ENCODE measurements at regions not wholly inside any gene's neighbourhood (a gene's known extent, or its start where the extent isn't known, plus 50 kb on each side); places are given as distances from the start of the nearest gene placed in this dataset.

DNA sequence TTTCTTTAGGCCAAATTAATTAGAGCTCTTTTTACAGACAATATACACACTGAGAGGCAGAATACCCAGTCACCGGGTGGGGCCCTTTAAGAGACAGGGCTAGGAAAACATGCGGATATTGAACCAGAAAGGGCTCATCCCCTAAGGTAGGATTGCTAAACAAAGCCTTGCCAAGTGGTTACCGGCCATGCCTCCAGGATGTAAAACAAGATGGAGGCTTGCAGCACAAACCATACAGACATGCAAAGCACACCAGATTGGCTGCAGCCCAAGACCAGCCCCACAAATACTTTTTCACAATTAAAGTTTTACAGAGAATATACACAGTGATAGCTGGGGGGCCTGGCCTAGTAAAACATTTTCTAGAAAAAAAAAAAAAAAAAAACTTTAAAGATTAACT, 210.0 kb downstream of the KLHL4 start:
- DNase-seq = no peak

- DNase-seq = no peak
Observed at GRCh38 chrX:87728024-87728423, 210.4 kb downstream of the KLHL4 start.

- no peak for DNase-seq
Observed at GRCh38 chrX:87728459-87728858, 210.9 kb downstream of the KLHL4 start.

- no peak for DNase-seq
Observed at GRCh38 chrX:87732133-87732532, 214.5 kb downstream of the KLHL4 start.

GRCh38 chrX:87736576-87736975, 219.0 kb downstream of the KLHL4 start:
- no peak for DNase-seq

GRCh38 chrX:87744391-87744790, 226.8 kb downstream of the KLHL4 start:
- DNase-seq = no peak

DNA sequence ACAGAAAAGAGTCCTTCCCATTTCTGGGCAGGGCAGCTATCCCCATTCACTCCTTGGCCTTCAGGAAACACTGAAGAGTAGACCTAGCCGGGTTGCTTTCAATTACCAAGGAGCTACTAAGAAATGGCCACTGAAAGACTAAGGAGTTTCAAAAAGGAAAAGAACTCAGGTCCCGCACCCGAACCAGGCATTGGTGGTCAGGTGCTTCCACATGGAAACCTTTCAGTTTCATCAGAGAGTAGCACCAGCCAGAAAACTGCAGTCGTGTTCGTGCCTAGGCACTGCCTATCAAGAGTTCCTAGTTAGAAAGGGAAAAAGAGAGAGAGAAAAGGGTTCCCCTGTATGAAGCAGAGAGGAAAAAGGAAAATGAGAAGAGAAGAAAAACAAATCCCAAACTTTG, 237.9 kb downstream of the KLHL4 start:
- no peak for DNase-seq

GRCh38 chrX:87788976-87789375, 271.4 kb downstream of the KLHL4 start:
- no peak for DNase-seq

DNA sequence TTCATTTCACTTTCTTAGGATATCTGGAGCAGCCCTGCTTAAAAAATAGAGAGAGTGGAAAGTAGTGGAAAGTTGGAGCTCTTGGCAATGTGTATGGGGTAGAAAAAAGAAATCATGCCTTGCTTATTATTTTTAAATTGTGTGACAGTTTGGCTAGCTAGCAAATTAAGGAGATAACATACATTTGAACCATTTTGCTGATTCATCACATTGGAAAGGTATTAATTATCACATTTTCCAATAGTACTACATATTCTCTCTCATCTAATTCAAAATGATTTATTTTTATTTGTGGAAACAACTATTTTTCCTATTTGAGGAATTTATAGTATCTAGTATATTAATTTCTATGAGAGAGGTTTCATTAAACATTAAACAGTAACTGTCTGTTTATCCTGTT, 280.4 kb downstream of the KLHL4 start:
- DNase-seq = no peak

DNA sequence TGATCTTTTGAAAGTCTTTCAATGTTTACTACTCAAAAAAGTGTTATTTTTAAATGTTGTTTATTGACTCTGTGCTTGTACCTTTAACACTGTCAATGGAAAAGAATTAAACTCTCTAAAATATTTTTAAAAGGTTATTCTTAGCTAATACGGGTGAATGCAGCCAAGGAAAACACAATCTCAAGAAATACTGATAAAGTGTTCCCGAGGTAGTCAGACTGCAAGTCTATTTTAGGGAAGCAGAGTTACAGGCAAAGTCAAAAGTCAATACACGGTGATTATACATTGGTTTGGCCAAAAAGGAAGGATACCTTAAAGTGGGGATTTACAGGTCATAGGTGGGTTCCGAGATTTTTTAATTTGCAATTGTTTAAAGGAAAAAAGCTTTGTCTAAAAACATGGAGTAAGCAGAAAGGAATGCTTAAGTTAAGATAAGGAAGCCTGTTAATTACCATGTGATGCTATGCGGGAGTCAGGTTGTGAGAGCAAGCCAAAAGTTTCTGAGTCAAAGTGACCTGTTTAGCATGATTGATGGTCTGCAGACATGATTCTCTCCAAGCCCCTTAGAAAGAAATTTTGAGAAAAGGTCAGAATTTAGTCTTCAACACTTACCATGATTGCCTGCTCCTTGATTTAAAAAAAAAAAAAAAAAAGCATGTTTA, 288.4 kb downstream of the KLHL4 start:
- DNase-seq = no peak

GRCh38 chrX:87808576-87809243, 291.1 kb downstream of the KLHL4 start:
- no peak for DNase-seq

GRCh38 chrX:87813566-87813965, 296.0 kb downstream of the KLHL4 start:
- DNase-seq = no peak

DNA sequence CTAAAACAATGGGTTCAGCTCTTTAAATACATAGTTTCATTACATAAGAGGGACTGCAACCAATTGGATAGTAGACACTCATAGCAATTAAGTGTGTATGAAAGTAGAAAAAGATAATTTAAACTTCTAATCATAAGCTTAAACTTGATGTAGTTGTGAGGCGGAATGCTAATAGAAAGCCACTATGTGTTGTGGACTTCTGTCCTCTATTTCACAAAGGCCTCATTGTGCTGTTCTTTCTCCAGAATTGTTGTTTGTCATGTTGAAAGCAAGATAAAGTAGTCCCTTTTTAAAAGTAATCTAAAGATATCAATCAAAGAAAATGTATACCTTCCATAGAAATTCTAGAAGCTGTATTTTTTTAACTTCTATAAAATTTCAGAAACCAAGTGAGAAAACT, 329.4 kb downstream of the KLHL4 start:
- no peak for DNase-seq

- peak; percentile 16 for DNase-seq
Observed at GRCh38 chrX:87873347-87873941, 355.8 kb downstream of the KLHL4 start.

- peak; percentile 61 for DNase-seq
Observed at GRCh38 chrX:87874043-87874442, 356.4 kb downstream of the KLHL4 start.

DNA sequence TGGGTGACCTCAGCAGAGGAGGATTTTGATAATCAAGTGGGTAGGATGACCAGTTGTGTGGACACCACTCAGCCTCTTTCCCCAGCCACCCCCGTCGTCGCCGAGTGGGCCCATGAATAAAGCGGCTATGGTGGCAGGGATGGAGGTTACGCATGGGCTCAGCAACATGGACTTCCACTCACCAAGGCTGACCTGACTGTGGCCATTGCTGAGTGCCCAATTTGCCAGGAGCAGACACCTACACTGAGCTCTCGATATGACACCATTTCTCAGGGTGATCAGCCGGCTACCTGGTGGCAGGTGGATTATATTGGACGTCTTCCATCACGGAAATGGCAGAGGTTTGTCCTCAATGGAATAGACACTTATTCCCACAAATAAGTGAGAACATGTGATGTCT, 361.3 kb downstream of the KLHL4 start:
- no peak for DNase-seq

DNA sequence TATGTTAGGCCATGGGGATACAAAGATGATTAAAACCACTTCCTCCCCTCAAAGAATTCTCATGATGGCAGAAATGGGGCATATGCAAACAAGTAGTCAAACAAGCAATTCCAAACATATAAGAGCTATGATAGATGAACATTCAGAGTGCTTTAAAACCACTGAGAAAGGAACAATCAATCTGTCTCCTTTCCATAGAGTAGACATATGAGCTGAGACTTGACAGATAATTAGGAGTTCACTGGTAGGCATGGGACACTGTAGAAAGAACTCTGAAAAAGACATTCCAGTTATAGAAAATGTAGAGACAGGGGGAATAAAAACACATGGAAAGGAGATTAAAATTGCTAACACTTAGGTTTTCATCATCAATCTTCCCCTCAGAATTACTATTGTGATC, 372.8 kb downstream of the KLHL4 start:
- no peak for DNase-seq

- DNase-seq = no peak
Observed at GRCh38 chrX:87895421-87895820, 377.8 kb downstream of the KLHL4 start.

GRCh38 chrX:87896057-87896456, 378.5 kb downstream of the KLHL4 start:
- DNase-seq = no peak

- DNase-seq = no peak
Observed at GRCh38 chrX:87900320-87900908, 382.8 kb downstream of the KLHL4 start.

- DNase-seq = no peak
Observed at GRCh38 chrX:87901060-87901459, 383.5 kb downstream of the KLHL4 start.

DNA sequence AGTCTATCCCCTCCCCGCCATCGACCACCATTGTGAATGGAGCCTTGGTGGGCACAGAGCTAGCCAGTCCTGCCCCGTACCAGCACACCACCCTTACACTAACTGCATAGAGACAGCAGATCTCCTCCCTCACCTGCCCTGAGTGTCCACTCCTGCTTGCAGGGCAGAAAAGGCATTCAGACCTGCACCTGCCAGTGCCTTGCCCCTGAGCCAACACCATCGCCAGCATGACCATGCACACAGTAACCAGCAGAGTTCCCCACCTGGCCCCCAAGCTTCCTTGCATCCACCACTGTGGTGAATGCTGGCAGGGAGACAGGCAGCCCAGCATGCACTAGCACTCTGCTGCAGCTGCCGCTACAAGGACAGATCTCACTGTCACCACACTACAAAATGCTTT, 397.1 kb downstream of the KLHL4 start:
- no peak for DNase-seq

DNA sequence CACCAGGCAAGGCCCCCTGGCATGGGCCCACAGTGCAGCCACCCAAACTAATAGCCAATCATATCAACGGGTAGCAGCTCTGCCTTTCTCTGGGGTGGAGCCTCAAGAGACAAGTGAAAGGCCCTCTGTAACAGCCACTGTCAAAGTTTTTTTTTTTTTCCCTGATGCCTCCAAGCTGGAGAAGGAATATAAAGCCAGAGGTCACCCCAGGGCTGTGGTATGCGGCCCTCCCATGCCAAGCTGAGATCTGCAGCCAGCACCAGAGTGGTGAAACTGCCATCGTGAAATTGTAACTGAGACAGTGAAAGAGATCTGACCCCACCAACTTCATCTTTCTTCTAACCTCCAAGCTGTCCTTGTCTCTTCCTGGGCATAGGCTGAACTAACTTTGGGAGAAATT, 407.0 kb downstream of the KLHL4 start:
- DNase-seq = no peak

DNA sequence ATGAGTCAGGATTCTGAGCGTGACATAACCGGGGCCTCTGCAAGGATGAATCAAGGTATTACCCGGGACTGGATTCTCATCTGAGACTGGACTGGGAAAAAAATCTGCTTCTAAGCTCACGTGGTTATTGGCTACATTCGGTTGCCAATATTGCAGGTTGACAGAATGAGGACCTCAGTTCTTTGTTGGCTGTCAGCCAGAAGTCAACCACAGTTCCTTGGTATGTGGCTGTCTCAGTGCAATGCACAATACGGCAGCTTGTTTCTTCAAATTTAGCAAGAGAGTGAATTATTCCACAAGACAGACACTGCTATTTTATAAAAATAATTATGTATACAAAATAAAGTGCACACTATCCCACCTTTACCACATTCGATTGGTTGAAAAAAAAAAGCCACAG, 424.2 kb downstream of the KLHL4 start:
- DNase-seq = peak; percentile 35

Data from hematopoietic multipotent progenitor cell treated with erythropoietin and hydrocortisone succinate and interleukin-3 and kit ligand, for 4 days (in vitro differentiated cells).